ENCODE measurements at regions not wholly inside any gene's neighbourhood (a gene's known extent, or its start where the extent isn't known, plus 50 kb on each side); places are given as distances from the start of the nearest gene placed in this dataset.

DNA sequence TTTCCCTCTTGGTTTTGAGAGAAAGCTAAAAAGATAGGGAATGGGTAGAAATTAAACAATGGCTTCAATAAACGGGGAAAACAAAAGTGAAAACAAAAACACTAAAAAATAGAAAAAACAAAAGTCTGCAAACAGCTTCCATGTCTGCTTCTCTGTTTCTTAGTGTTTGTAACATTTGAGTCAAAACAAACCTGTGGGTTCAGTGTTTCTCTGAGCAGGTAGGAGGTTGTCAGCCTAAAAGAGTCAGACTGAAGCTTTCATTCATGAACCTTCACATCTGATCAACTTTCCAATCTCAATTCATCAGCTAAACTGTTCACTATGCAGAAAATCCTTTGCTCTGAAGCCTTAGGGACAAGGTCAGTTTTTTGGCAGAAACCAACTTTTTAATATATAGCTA, 102.5 kb upstream of the ADAMTS16 start:
- Mint-ChIP-seq H3K27ac (no peak overlapping the region), H3K36me3 (ENCODE audit: low read depth) (no peaks in the 10 kb centered on the region), H3K4me1 (ENCODE audit: low read depth) (no peaks in the 10 kb centered on the region), H3K27me3 (no peaks in the 10 kb centered on the region), H3K4me3 (no peak overlapping the region), H3K9me3 (peaks cover 3% of the 10 kb centered on the region)
- TF ChIP-seq, protein P1, sequence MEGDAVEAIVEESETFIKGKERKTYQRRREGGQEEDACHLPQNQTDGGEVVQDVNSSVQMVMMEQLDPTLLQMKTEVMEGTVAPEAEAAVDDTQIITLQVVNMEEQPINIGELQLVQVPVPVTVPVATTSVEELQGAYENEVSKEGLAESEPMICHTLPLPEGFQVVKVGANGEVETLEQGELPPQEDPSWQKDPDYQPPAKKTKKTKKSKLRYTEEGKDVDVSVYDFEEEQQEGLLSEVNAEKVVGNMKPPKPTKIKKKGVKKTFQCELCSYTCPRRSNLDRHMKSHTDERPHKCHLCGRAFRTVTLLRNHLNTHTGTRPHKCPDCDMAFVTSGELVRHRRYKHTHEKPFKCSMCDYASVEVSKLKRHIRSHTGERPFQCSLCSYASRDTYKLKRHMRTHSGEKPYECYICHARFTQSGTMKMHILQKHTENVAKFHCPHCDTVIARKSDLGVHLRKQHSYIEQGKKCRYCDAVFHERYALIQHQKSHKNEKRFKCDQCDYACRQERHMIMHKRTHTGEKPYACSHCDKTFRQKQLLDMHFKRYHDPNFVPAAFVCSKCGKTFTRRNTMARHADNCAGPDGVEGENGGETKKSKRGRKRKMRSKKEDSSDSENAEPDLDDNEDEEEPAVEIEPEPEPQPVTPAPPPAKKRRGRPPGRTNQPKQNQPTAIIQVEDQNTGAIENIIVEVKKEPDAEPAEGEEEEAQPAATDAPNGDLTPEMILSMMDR (IDR thresholded peaks at IDR 0.05), result no peak
- DNase-seq, result no peak
- ChIA-PET CTCF (no interaction called here), POLR2A (no interaction called here)
- intact Hi-C loops (cut with micrococcal nuclease), result no loop called here
- ATAC-seq, result no peak

DNA sequence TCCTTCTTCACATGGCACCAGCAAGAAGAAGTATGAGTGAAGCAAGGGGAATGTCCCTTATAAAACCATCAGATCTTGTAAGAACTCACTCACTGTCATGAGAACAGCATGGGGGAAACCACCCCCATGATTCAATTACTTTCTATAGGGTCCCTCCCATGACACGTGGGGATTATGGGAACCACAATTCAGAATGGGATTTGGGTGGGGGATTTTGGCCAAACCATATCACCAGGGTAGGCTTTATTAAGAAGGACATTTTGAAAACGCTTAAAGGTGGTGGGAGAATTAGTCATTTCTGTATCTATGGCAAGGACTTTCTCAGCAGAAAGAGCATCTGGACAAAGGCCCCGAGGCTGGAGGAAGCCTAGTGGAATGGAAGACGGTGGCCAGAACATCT, 100.2 kb upstream of the ADAMTS16 start:
- Mint-ChIP-seq H3K27ac (no peak overlapping the region), H3K4me1 (ENCODE audit: low read depth) (no peaks in the 10 kb centered on the region), H3K27me3 (no peaks in the 10 kb centered on the region), H3K9me3 (peaks cover 3% of the 10 kb centered on the region), H3K4me3 (no peak overlapping the region), H3K36me3 (ENCODE audit: low read depth) (no peaks in the 10 kb centered on the region)
- ChIA-PET CTCF (no interaction called here), POLR2A (no interaction called here)
- ATAC-seq, result no peak
- DNase-seq, result no peak
- TF ChIP-seq, protein P1 (IDR thresholded peaks at IDR 0.05), result no peak
- intact Hi-C loops (cut with micrococcal nuclease), result no loop called here

DNA sequence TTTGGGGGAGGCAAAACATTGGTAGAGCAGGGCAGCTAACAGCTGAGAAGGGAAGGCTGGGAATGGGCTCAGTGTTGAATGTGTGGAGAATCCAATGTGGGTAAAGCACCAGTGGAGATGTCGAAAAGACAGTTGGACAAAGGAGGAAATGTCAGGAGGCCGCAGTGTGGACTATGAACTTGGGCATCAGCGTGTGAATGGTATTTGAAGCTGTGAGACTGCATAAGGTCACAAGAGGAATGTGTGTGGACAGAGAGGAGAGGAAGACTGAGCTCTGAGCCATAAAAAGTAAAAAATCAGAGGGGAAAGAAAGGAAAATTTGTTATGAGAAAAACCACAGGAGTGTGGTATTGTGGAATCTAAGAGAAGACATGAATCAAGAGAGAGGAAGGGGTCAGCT, 99.4 kb upstream of the ADAMTS16 start:
- no peaks in the 10 kb centered on the region for H3K36me3 Mint-ChIP-seq (ENCODE audit: low read depth)
- no peak overlapping the region for H3K27ac Mint-ChIP-seq
- DNase-seq (no peak), ATAC-seq (no peak)
- CTCF ChIA-PET, result no interaction called here
- H3K9me3 Mint-ChIP-seq, result peaks cover 3% of the 10 kb centered on the region
- no peaks in the 10 kb centered on the region for H3K27me3 Mint-ChIP-seq
- no peak overlapping the region for H3K4me3 Mint-ChIP-seq
- POLR2A ChIA-PET, result no interaction called here
- TF ChIP-seq, protein P1 (IDR thresholded peaks at IDR 0.05), result no peak
- no peaks in the 10 kb centered on the region for H3K4me1 Mint-ChIP-seq (ENCODE audit: low read depth)
- intact Hi-C loops (cut with micrococcal nuclease), result no loop called here

DNA sequence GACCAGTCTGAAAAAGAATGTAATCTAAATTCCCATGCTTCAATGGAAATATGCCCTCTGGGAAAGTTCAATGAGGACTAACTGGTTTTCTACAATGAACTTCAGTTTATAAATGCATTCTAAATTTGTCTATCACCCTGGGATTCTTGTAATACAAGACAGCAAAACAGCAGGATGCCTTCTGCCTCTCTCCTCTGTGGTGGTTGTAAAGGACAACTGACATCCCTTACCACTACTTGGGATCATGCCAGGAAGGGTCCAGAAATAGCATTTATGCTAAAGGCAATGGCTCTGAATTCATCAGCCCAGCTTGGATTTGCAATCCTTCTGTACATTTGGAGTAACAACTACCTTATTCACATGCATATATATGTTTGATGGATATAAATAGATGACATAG, 97.3 kb upstream of the ADAMTS16 start:
- intact Hi-C loops (cut with micrococcal nuclease), result no loop called here
- ChIA-PET POLR2A (no interaction called here), CTCF (no interaction called here)
- DNase-seq (no peak), ATAC-seq (no peak)
- Mint-ChIP-seq H3K27me3 (no peaks in the 10 kb centered on the region), H3K9me3 (peaks cover 3% of the 10 kb centered on the region), H3K36me3 (ENCODE audit: low read depth) (no peaks in the 10 kb centered on the region), H3K27ac (no peak overlapping the region), H3K4me1 (ENCODE audit: low read depth) (no peaks in the 10 kb centered on the region), H3K4me3 (no peak overlapping the region)
- TF ChIP-seq, protein P1 (IDR thresholded peaks at IDR 0.05), result no peak

DNA sequence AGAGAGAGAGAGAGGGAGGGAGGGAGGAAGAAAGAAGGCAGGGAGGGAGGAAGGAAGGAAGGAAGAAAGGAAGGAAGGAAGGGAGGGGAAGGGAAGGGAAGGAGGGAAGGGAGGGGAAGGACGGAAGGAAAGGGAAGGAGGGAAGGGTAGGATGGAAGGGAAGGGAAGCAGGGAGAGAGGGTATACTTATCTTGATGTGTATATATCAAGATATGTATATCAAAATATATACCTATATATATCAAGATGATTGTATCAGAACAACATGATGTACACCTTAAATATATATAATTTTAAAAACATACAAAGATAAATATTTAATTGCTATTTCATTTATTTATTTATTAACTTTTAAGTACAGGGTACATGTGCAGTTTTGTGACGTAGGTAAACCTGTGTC, 96.8 kb upstream of the ADAMTS16 start:
- H3K4me3 Mint-ChIP-seq, result no peak overlapping the region
- no peaks in the 10 kb centered on the region for H3K27me3 Mint-ChIP-seq
- ATAC-seq (no peak), DNase-seq (no peak)
- no peaks in the 10 kb centered on the region for H3K36me3 Mint-ChIP-seq (ENCODE audit: low read depth)
- H3K27ac Mint-ChIP-seq, result no peak overlapping the region
- ChIA-PET CTCF (no interaction called here), POLR2A (no interaction called here)
- peaks cover 3% of the 10 kb centered on the region for H3K9me3 Mint-ChIP-seq
- H3K4me1 Mint-ChIP-seq (ENCODE audit: low read depth), result no peaks in the 10 kb centered on the region
- intact Hi-C loops (cut with micrococcal nuclease), result no loop called here
- TF ChIP-seq, protein P1 (IDR thresholded peaks at IDR 0.05), result no peak
